ENCODE measurements at regions not wholly inside any gene's neighbourhood (a gene's known extent, or its start where the extent isn't known, plus 50 kb on each side); places are given as distances from the start of the nearest gene placed in this dataset.
"Not testable (repeated sequence)": the region's sequence is repeated elsewhere in the genome, so short reads cannot be mapped to it uniquely, and the experiment has no call there.

DNA sequence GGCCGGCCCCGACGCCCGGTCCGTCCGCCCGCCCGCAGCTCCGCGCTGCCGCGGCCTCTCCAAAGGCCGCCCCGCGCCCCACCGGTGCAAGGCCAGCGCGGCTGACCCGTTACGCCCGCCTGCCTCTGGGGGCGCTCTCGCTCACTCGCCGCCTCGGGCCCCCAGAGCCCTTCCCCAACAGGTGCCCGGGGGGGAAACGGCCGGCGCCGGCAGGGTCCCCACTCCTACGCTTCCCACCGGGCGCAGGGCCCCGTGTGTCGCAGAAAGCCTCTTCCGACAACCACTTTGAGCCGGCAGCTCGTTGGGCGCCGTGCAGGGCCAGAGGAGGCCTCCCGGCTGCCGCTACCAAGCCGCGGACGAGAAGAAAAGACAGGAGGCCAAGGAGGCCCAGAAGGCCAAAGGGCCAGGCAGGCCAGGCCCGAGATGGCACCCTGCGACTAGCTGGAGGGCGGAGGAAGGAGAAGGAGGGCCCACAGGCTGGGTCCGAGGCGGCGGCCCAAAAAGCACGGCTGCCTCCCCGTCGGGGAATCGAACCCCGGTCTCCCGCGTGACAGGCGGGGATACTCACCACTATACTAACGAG lies 64.9 kb upstream of the FCGR2A start:
- WGBS = 3% methylated on average over 54 of the region's 61 CpGs
- no peak overlapping the region for H3K27ac ChIP-seq (ENCODE audit: low read depth in 1 of 2, low read length in 2 of 2)

DNA sequence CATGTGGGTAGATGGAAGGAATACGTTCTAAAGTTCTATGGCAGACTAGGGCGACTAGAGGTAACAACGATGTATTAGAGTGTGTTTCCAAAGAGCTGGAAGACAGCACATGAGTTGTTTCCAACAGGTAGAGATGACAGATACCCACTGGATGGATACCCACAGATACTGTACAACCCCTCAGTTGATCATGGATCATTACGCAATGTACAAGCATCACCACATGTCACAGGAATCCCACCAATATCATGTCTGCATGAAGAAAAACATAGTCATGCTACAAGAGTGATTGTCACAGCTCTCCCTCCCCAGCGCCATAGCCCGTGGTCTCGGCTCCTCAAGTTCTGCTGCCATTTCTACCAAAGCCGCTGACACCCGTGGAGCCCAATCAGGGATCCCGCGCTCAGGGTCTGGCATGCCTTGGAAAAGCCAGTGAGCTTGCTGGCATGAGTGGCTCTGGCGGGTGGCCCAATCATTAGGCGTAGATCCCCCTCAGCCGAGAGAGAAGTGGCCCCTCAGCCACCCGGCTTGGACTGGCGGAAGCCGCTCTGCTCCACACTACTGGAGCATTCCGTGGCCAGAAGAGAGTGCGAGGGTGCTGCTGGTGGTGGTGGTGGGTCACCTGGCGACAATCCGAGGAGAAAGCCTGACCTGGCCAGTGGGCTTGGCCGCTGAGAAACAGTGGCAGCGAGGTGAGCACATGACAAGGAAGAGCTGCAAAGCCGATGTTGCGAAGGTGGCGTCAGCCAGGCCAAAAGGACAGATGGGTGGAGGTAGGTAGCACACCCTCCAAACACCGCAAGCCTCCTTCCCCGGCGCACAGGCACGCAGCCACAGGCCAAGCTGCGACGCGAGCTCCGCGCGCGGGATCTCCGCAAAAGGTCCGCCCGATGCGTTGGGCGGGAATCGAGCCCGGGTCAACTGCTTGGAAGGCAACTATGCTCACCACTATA lies 65.7 kb upstream of the FCGR2A start:
- H3K27ac ChIP-seq (ENCODE audit: low read depth in 1 of 2, low read length in 2 of 2) = no peak overlapping the region
- WGBS = 27% methylated on average over 44 of the region's 44 CpGs
- peaks cover 0 to 5% (median 2%) of the 10 kb centered on the region in 4 donors for H3K27me3 ChIP-seq (ENCODE audit: control insufficient read depth in 4 of 4, insufficient read depth in 4 of 4, low read length in 3 of 4)
- H3K9me3 ChIP-seq (ENCODE audit: control insufficient read depth in 4 of 4, low read length in 3 of 4) = peaks cover 0 to 6% (median 1%) of the 10 kb centered on the region in 4 donors
- H3K4me1 ChIP-seq (ENCODE audit: control insufficient read depth in 4 of 4, insufficient read depth in 4 of 4, low read length in 3 of 4) = peaks cover 2 to 10% (median 7%) of the 10 kb centered on the region in 4 donors
- H3K36me3 ChIP-seq (ENCODE audit: control insufficient read depth in 4 of 4, insufficient read depth in 3 of 4, low read depth in 1 of 4, low read length in 3 of 4) = no peaks in the 10 kb centered on the region
- TF ChIP-seq, protein P1, sequence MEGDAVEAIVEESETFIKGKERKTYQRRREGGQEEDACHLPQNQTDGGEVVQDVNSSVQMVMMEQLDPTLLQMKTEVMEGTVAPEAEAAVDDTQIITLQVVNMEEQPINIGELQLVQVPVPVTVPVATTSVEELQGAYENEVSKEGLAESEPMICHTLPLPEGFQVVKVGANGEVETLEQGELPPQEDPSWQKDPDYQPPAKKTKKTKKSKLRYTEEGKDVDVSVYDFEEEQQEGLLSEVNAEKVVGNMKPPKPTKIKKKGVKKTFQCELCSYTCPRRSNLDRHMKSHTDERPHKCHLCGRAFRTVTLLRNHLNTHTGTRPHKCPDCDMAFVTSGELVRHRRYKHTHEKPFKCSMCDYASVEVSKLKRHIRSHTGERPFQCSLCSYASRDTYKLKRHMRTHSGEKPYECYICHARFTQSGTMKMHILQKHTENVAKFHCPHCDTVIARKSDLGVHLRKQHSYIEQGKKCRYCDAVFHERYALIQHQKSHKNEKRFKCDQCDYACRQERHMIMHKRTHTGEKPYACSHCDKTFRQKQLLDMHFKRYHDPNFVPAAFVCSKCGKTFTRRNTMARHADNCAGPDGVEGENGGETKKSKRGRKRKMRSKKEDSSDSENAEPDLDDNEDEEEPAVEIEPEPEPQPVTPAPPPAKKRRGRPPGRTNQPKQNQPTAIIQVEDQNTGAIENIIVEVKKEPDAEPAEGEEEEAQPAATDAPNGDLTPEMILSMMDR (IDR thresholded peaks at IDR 0.05; ENCODE audit: low read depth, low read length, missing input control) = no peak
- no peak for TF ChIP-seq TAF1 (conservative IDR thresholded peaks at IDR 0.05)
- no peak for TF ChIP-seq RAD21 (IDR thresholded peaks at IDR 0.05)
- no peak for TF ChIP-seq NR2F2 (IDR thresholded peaks at IDR 0.05)
- DNase-seq (ENCODE audit: low spot score) = no peak
- H3K9ac ChIP-seq (ENCODE audit: low read depth in 1 of 2, low read length in 2 of 2) = no peak overlapping the region
- peak overlapping the region in 1 of 3 donors; percentile 42 for H3K4me3 ChIP-seq (ENCODE audit: low read depth in 1 of 3, low read length in 3 of 3)

More for the DNA sequence above, 64.9 kb upstream of the FCGR2A start:
- H3K27me3 ChIP-seq (ENCODE audit: control insufficient read depth in 4 of 4, insufficient read depth in 4 of 4, low read length in 3 of 4) = peaks cover 0 to 5% (median 2%) of the 10 kb centered on the region in 4 donors
- peak overlapping the region in 2 of 3 donors; percentile 41 to 42 for H3K4me3 ChIP-seq (ENCODE audit: low read depth in 1 of 3, low read length in 3 of 3)
- H3K9me3 ChIP-seq (ENCODE audit: control insufficient read depth in 4 of 4, low read length in 3 of 4) = peaks cover 0 to 6% (median 4%) of the 10 kb centered on the region in 4 donors
- no peak overlapping the region for H3K9ac ChIP-seq (ENCODE audit: low read depth in 1 of 2, low read length in 2 of 2)
- H3K36me3 ChIP-seq (ENCODE audit: control insufficient read depth in 4 of 4, insufficient read depth in 3 of 4, low read depth in 1 of 4, low read length in 3 of 4) = no peaks in the 10 kb centered on the region
- peaks cover 2 to 10% (median 7%) of the 10 kb centered on the region in 4 donors for H3K4me1 ChIP-seq (ENCODE audit: control insufficient read depth in 4 of 4, insufficient read depth in 4 of 4, low read length in 3 of 4)
- TF ChIP-seq SP1 (IDR thresholded peaks at IDR 0.05) (no peak), YY1 (IDR thresholded peaks at IDR 0.05) (no peak)
- TF ChIP-seq, protein P1 (IDR thresholded peaks at IDR 0.05; ENCODE audit: low read depth, low read length, missing input control) = peak; percentile 39
- TF ChIP-seq, protein P2, sequence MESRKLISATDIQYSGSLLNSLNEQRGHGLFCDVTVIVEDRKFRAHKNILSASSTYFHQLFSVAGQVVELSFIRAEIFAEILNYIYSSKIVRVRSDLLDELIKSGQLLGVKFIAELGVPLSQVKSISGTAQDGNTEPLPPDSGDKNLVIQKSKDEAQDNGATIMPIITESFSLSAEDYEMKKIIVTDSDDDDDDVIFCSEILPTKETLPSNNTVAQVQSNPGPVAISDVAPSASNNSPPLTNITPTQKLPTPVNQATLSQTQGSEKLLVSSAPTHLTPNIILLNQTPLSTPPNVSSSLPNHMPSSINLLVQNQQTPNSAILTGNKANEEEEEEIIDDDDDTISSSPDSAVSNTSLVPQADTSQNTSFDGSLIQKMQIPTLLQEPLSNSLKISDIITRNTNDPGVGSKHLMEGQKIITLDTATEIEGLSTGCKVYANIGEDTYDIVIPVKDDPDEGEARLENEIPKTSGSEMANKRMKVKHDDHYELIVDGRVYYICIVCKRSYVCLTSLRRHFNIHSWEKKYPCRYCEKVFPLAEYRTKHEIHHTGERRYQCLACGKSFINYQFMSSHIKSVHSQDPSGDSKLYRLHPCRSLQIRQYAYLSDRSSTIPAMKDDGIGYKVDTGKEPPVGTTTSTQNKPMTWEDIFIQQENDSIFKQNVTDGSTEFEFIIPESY (IDR thresholded peaks at IDR 0.05) = no peak
- DNase-seq (ENCODE audit: low spot score) = peak; percentile 78

DNA sequence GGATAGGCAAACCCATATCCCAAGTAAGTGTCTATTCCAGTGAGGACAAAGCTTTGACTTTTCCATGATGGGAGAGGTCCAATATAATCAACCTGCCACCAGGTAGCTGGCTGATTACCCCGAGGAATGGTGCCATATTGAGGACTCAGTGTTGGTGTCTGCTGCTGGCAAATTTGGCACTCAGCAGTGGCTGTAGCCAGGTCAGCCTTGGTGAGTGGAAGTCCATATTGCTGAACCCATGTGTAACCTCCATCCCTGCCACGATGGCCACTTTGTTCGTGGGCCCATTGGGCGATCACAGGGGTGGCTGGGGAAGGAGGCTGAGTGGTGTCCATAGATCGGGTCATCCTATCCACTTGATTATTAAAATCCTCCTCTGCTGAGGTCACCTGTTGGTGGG lies 65.5 kb upstream of the CFAP126 start:
- H3K27me3 ChIP-seq (ENCODE audit: control insufficient read depth in 4 of 4, insufficient read depth in 4 of 4, low read length in 3 of 4); DNase-seq (ENCODE audit: low spot score): not testable (repeated sequence)

More for the DNA sequence above, 65.5 kb upstream of the CFAP126 start:
- H3K4me1 ChIP-seq (ENCODE audit: control insufficient read depth in 4 of 4, insufficient read depth in 4 of 4, low read length in 3 of 4); H3K9ac ChIP-seq (ENCODE audit: low read depth in 1 of 2, low read length in 2 of 2); H3K4me3 ChIP-seq (ENCODE audit: low read depth in 1 of 3, low read length in 3 of 3); H3K9me3 ChIP-seq (ENCODE audit: control insufficient read depth in 4 of 4, low read length in 3 of 4); H3K27ac ChIP-seq (ENCODE audit: low read depth in 1 of 2, low read length in 2 of 2); H3K36me3 ChIP-seq (ENCODE audit: control insufficient read depth in 4 of 4, insufficient read depth in 3 of 4, low read depth in 1 of 4, low read length in 3 of 4): not testable (repeated sequence)
- WGBS = 83% methylated on average over 5 of the region's 5 CpGs
